HUES6 (cell line): ENCODE measurements at regions not wholly inside any gene's neighbourhood (a gene's known extent, or its start where the extent isn't known, plus 50 kb on each side); places are given as distances from the start of the nearest gene placed in this dataset.

Experiments used
- H3K27ac ChIP-seq: 2 replicates; pipeline ENCODE4 v1.7.0; 2013; ENCODE audit warnings: low read depth, mild to moderate bottlenecking, low read length, inconsistent platforms
- H3K27me3 ChIP-seq: 2 replicates; pipeline ENCODE4 v1.6.1; 2013; ENCODE audit warnings: low read length; ENCODE audit not compliant: control insufficient read depth, insufficient read depth
- H3K36me3 ChIP-seq: 2 replicates; pipeline ENCODE4 v1.6.1; 2013; ENCODE audit warnings: low read length; ENCODE audit not compliant: control insufficient read depth, insufficient read depth
- H3K4me1 ChIP-seq: 2 replicates; pipeline ENCODE4 v1.6.1; 2013; ENCODE audit warnings: low read length; ENCODE audit not compliant: control insufficient read depth, insufficient read depth
- H3K4me3 ChIP-seq: 2 replicates; pipeline ENCODE4 v1.5.1; 2013; ENCODE audit warnings: low read depth, low read length
- H3K9ac ChIP-seq: one replicate; pipeline ENCODE4 v1.6.1; 2013; ENCODE audit warnings: mild to moderate bottlenecking, low read length
- H3K9me3 ChIP-seq: 2 replicates; pipeline ENCODE4 v1.6.1; 2013; ENCODE audit warnings: low read depth, low read length; ENCODE audit not compliant: control insufficient read depth, insufficient read depth

DNA sequence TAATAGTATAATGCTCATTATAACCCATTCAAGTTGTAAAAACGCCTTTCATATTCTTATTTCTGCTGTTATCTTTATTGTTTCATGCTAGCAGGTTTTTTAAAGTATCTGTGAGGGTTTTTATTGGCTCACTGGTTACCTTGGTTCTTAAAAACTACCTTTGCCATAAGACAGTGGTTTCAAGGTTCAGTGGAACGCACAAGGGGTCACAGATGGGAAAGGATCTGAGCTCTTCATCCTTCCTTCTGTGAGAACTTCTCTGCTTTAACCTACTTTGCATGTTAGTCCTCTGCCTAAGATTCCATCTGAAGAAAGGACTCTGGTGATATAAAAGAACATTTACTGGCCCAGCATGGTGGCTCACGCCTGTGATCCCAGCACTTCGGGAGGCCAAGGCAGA is 492.6 kb downstream of the CD83 start:
- Histone ChIP-seq H3K9me3 (0 out of 2 replicates have a peak, but pooled peaks cover 3% of the 10 kb centered on the region), H3K36me3 (no peaks in the 10 kb centered on the region), H3K9ac (no peak overlapping the region), H3K4me1 (peaks cover 9% of the 10 kb centered on the region), H3K27ac (no peak overlapping the region), H3K4me3 (no peak overlapping the region), H3K27me3 (no peaks in the 10 kb centered on the region)

GRCh38 chr6:14612016-14612980 is 494.7 kb downstream of the CD83 start:
- peaks cover 4% of the 10 kb centered on the region; the same call in 1 of the 2 replicates for H3K4me1 ChIP-seq
- H3K9ac ChIP-seq = no peak overlapping the region
- no peak overlapping the region for H3K4me3 ChIP-seq
- peaks cover 20% of the 10 kb centered on the region for H3K9me3 ChIP-seq
- H3K27ac ChIP-seq = no peak overlapping the region
- H3K27me3 ChIP-seq = no peaks in the 10 kb centered on the region
- no peaks in the 10 kb centered on the region for H3K36me3 ChIP-seq

- Histone ChIP-seq H3K4me3 (no peak overlapping the region), H3K27ac (no peak overlapping the region), H3K27me3 (no peaks in the 10 kb centered on the region), H3K9me3 (peaks cover 20% of the 10 kb centered on the region), H3K36me3 (no peaks in the 10 kb centered on the region), H3K4me1 (peaks cover 4% of the 10 kb centered on the region; the same call in 1 of the 2 replicates), H3K9ac (no peak overlapping the region)
Measured at GRCh38 chr6:14614631-14615030, 497.1 kb downstream of the CD83 start.

DNA sequence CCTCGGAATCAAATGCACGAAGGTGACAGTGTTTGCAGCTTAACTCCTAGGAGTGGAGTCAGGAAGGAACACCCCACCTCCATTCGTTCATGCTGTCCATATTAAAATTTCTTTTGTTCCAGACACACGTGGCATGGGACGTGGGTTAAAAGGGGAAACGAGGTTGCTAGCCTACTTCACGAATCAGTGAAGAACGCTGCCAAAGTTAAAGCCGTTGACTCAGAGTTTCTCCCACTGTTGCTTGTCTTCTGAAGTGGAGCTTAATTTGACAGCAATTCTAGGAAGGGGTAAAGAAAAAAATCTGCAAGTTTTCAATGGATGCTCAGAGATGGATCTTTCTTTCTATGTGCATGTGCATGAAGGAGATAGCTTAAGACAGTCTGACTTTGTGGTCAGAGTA is 499.1 kb downstream of the CD83 start:
- Histone ChIP-seq H3K9ac (no peak overlapping the region), H3K36me3 (no peaks in the 10 kb centered on the region), H3K4me1 (peaks cover 9% of the 10 kb centered on the region; the same call in 1 of the 2 replicates), H3K4me3 (no peak overlapping the region), H3K27me3 (no peaks in the 10 kb centered on the region), H3K27ac (no peak overlapping the region), H3K9me3 (peaks cover 16% of the 10 kb centered on the region)

DNA sequence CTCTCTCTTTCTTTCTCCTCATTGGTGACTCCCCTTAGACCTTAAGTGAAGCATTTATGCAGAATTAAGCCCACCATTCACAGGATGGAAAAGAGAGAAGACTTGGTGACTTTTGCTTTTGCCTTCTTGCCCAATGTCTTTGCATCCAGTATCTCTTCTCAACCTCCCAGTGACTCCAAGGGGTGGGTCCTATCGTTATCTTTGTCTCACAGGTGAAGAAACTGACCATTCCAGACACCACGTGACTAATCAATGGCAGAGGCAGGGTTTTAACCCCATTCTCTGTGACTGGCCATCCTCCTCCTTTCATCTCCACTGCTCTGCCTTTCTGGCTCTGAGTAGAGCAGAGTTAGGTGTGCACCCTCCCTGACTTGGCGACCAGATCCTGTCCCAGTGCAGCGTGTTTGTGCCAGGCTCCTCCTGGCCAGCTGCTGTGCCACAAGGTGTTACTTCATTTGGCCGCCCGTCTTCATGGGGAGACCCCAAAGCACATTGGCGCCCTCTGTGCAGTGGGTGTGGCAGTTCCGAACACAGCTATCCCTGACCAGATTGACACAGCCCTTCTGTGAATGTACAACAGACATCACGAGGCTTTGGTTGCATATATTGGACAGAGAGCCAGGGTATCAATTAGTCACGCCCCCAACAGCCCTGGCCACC is 501.3 kb downstream of the CD83 start:
- H3K4me3 ChIP-seq = no peak overlapping the region
- peaks cover 19% of the 10 kb centered on the region; the same call in 1 of the 2 replicates for H3K4me1 ChIP-seq
- H3K9me3 ChIP-seq = peaks cover 16% of the 10 kb centered on the region
- H3K36me3 ChIP-seq = no peaks in the 10 kb centered on the region
- no peaks in the 10 kb centered on the region for H3K27me3 ChIP-seq
- H3K27ac ChIP-seq = no peak overlapping the region
- H3K9ac ChIP-seq = no peak overlapping the region

GRCh38 chr6:14619419-14619781 is 501.8 kb downstream of the CD83 start:
- Histone ChIP-seq H3K4me1 (peaks cover 19% of the 10 kb centered on the region; the same call in 1 of the 2 replicates), H3K9ac (no peak overlapping the region), H3K27me3 (no peaks in the 10 kb centered on the region), H3K9me3 (peaks cover 16% of the 10 kb centered on the region), H3K36me3 (no peaks in the 10 kb centered on the region), H3K4me3 (no peak overlapping the region), H3K27ac (no peak overlapping the region)

DNA sequence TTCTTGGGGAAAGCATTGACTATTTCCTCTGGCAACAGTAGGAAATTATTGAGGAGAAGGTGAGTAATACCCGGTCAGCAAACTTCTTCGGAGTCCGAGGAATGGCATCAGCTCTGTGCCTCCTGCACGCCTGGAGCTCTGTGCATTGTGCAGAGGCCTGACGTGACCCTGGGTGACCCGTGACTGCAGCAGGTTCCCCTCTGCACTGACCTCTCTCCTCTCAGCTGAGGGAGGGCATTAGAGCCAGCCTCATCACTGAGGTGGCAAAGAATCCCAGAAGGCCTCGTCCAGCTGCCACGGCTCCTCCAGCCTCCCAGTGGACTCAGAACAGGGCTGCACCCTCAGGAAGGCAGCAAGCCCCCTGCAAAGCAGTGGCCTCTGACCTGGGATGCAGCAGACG is 502.9 kb downstream of the CD83 start:
- Histone ChIP-seq H3K9ac (no peak overlapping the region), H3K4me1 (peaks cover 24% of the 10 kb centered on the region), H3K36me3 (no peaks in the 10 kb centered on the region), H3K27ac (no peak overlapping the region), H3K4me3 (no peak overlapping the region), H3K9me3 (peaks cover 13% of the 10 kb centered on the region), H3K27me3 (no peaks in the 10 kb centered on the region)

DNA sequence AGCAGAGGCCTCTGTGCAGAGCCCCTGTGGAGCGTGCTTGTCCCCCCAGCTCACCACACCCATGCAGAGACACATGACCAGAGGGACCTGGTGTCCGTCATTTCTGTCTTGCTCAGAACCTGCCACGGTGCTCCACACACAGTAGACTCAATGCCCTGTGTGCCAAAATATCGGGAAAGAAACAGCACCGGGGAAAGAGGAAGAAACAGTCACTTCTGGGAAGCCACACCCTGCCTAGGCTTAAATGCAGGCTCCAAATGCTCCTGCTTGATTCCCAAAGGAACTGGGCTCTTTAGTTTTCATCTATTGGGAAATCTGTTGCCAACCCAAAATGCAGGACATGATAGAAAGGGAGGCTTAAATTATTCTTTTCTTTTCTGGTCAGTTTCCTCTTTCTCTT is 503.9 kb downstream of the CD83 start:
- Histone ChIP-seq H3K9ac (no peak overlapping the region), H3K27me3 (no peaks in the 10 kb centered on the region), H3K27ac (no peak overlapping the region), H3K36me3 (no peaks in the 10 kb centered on the region), H3K9me3 (peaks cover 4% of the 10 kb centered on the region), H3K4me3 (no peak overlapping the region), H3K4me1 (peaks cover 29% of the 10 kb centered on the region)

DNA sequence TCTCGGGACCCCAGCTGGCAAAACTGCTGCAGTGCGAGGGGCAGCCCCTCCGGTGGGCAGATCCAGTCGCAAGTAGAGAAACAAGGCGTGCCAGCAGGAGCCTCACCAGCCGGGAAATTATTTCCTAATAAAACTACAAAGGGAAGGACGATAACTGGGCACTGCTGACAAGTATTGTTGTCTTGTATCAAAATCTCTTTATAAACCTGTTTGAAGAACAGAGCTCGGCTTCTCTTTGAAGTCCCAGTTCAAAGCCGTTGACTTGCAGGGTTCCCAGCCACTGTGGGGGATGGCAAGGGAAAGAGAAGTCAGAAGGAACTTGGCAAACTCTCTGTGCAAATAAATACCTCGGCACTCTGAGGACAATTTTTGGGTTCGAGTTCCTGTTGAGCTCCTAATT is 504.5 kb downstream of the CD83 start:
- Histone ChIP-seq H3K4me3 (no peak overlapping the region), H3K4me1 (peaks cover 29% of the 10 kb centered on the region), H3K27me3 (no peaks in the 10 kb centered on the region), H3K9ac (no peak overlapping the region), H3K36me3 (no peaks in the 10 kb centered on the region), H3K9me3 (no peaks in the 10 kb centered on the region), H3K27ac (no peak overlapping the region)

GRCh38 chr6:14622909-14623505 is 505.4 kb downstream of the CD83 start:
- Histone ChIP-seq H3K27ac (no peak overlapping the region), H3K9ac (no peak overlapping the region), H3K4me3 (no peak overlapping the region), H3K36me3 (no peaks in the 10 kb centered on the region), H3K9me3 (peaks cover 4% of the 10 kb centered on the region; the same call in 1 of the 2 replicates), H3K4me1 (peaks cover 29% of the 10 kb centered on the region), H3K27me3 (no peaks in the 10 kb centered on the region)
